ENCODE measurements at regions not wholly inside any gene's neighbourhood (a gene's known extent, or its start where the extent isn't known, plus 50 kb on each side); places are given as distances from the start of the nearest gene placed in this dataset.

GRCh38 chr16:54993106-54993895 lies 62.6 kb downstream of the IRX5 start:
- no peak for DNase-seq (ENCODE audit: low read depth in 1 of 2, low spot score in 1 of 2)
- H3K4me3 ChIP-seq = no peak overlapping the region
- TF ChIP-seq CTCF (IDR thresholded peaks at IDR 0.05; ENCODE audit: low read depth, low read length) = no peak
- H3K27me3 ChIP-seq = peaks cover 3% of the 10 kb centered on the region
- no peaks in the 10 kb centered on the region for H3K9me3 ChIP-seq (ENCODE audit: low read depth)
- no peaks in the 10 kb centered on the region for H3K4me1 ChIP-seq (ENCODE audit: low read depth)
- H3K36me3 ChIP-seq = no peaks in the 10 kb centered on the region
- H3K27ac ChIP-seq = no peak overlapping the region

- Histone ChIP-seq H3K36me3 (no peaks in the 10 kb centered on the region), H3K9me3 (ENCODE audit: low read depth) (no peaks in the 10 kb centered on the region), H3K4me1 (ENCODE audit: low read depth) (no peaks in the 10 kb centered on the region), H3K4me3 (no peak overlapping the region), H3K27me3 (peaks cover 3% of the 10 kb centered on the region), H3K27ac (no peak overlapping the region)
- TF ChIP-seq CTCF (IDR thresholded peaks at IDR 0.05; ENCODE audit: low read depth, low read length) = no peak
- DNase-seq (ENCODE audit: low read depth in 1 of 2, low spot score in 1 of 2) = no peak
Observed at GRCh38 chr16:54996186-54996585, 65.5 kb downstream of the IRX5 start.

GRCh38 chr16:54998834-54999233 lies 68.2 kb downstream of the IRX5 start:
- H3K27ac ChIP-seq = no peak overlapping the region
- H3K36me3 ChIP-seq = no peaks in the 10 kb centered on the region
- H3K4me3 ChIP-seq = no peak overlapping the region
- no peaks in the 10 kb centered on the region for H3K9me3 ChIP-seq (ENCODE audit: low read depth)
- no peaks in the 10 kb centered on the region for H3K4me1 ChIP-seq (ENCODE audit: low read depth)
- peaks cover 3% of the 10 kb centered on the region for H3K27me3 ChIP-seq
- DNase-seq (ENCODE audit: low read depth in 1 of 2, low spot score in 1 of 2) = peak in 1 of 2 donors; percentile 6
- TF ChIP-seq CTCF (IDR thresholded peaks at IDR 0.05; ENCODE audit: low read depth, low read length) = no peak

- DNase-seq (ENCODE audit: low read depth in 1 of 2, low spot score in 1 of 2) = no peak
- Histone ChIP-seq H3K27me3 (peaks cover 3% of the 10 kb centered on the region), H3K4me3 (no peak overlapping the region), H3K9me3 (ENCODE audit: low read depth) (no peaks in the 10 kb centered on the region), H3K4me1 (ENCODE audit: low read depth) (no peaks in the 10 kb centered on the region), H3K27ac (no peak overlapping the region), H3K36me3 (no peaks in the 10 kb centered on the region)
- no peak for TF ChIP-seq CTCF (IDR thresholded peaks at IDR 0.05; ENCODE audit: low read depth, low read length)
Observed at GRCh38 chr16:54999481-54999880, 68.8 kb downstream of the IRX5 start.

GRCh38 chr16:55000595-55000994 lies 69.9 kb downstream of the IRX5 start:
- H3K36me3 ChIP-seq = no peaks in the 10 kb centered on the region
- no peak overlapping the region for H3K27ac ChIP-seq
- H3K27me3 ChIP-seq = peaks cover 3% of the 10 kb centered on the region
- H3K4me3 ChIP-seq = no peak overlapping the region
- no peaks in the 10 kb centered on the region for H3K9me3 ChIP-seq (ENCODE audit: low read depth)
- peak in 1 of 2 donors; percentile 60 for DNase-seq (ENCODE audit: low read depth in 1 of 2, low spot score in 1 of 2)
- TF ChIP-seq CTCF (IDR thresholded peaks at IDR 0.05; ENCODE audit: low read depth, low read length) = no peak
- no peaks in the 10 kb centered on the region for H3K4me1 ChIP-seq (ENCODE audit: low read depth)

All from cardiac muscle cell (in vitro differentiated cells and primary cell).